ENCODE measurements at regions not wholly inside any gene's neighbourhood (a gene's known extent, or its start where the extent isn't known, plus 50 kb on each side); places are given as distances from the start of the nearest gene placed in this dataset.

- DNase-seq (ENCODE audit: low spot score): no peak
- Histone ChIP-seq H3K4me1 (ENCODE audit: insufficient read depth, poor library complexity, severe bottlenecking) (peaks cover 45% of the 10 kb centered on the region), H3K9me3 (ENCODE audit: severe bottlenecking) (no peaks in the 10 kb centered on the region), H3K36me3 (ENCODE audit: low read depth) (no peaks in the 10 kb centered on the region), H3K4me3 (ENCODE audit: severe bottlenecking) (no peak overlapping the region), H3K27ac (ENCODE audit: poor library complexity, severe bottlenecking) (no peak overlapping the region), H3K27me3 (ENCODE audit: insufficient read depth, poor library complexity, severe bottlenecking) (no peaks in the 10 kb centered on the region)
- TF ChIP-seq, protein P1, sequence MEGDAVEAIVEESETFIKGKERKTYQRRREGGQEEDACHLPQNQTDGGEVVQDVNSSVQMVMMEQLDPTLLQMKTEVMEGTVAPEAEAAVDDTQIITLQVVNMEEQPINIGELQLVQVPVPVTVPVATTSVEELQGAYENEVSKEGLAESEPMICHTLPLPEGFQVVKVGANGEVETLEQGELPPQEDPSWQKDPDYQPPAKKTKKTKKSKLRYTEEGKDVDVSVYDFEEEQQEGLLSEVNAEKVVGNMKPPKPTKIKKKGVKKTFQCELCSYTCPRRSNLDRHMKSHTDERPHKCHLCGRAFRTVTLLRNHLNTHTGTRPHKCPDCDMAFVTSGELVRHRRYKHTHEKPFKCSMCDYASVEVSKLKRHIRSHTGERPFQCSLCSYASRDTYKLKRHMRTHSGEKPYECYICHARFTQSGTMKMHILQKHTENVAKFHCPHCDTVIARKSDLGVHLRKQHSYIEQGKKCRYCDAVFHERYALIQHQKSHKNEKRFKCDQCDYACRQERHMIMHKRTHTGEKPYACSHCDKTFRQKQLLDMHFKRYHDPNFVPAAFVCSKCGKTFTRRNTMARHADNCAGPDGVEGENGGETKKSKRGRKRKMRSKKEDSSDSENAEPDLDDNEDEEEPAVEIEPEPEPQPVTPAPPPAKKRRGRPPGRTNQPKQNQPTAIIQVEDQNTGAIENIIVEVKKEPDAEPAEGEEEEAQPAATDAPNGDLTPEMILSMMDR (IDR thresholded peaks at IDR 0.05; ENCODE audit: poor library complexity, severe bottlenecking): no peak
- peak; percentile 95 for ATAC-seq (ENCODE audit: low read depth)
Measured at GRCh38 chr1:207221934-207222351, 99.5 kb upstream of the CD55 start.

- H3K4me3 ChIP-seq (ENCODE audit: severe bottlenecking): no peak overlapping the region
- no peaks in the 10 kb centered on the region for H3K9me3 ChIP-seq (ENCODE audit: severe bottlenecking)
- H3K36me3 ChIP-seq (ENCODE audit: low read depth): no peaks in the 10 kb centered on the region
- peak overlapping the region; percentile 2 for H3K27ac ChIP-seq (ENCODE audit: poor library complexity, severe bottlenecking)
- TF ChIP-seq, protein P1 (IDR thresholded peaks at IDR 0.05; ENCODE audit: poor library complexity, severe bottlenecking): no peak
- DNase-seq (ENCODE audit: low spot score) (no peak), ATAC-seq (ENCODE audit: low read depth) (no peak)
- H3K4me1 ChIP-seq (ENCODE audit: insufficient read depth, poor library complexity, severe bottlenecking): peaks cover 43% of the 10 kb centered on the region
- no peaks in the 10 kb centered on the region for H3K27me3 ChIP-seq (ENCODE audit: insufficient read depth, poor library complexity, severe bottlenecking)
Measured at GRCh38 chr1:207223162-207223561, 98.3 kb upstream of the CD55 start.

DNA sequence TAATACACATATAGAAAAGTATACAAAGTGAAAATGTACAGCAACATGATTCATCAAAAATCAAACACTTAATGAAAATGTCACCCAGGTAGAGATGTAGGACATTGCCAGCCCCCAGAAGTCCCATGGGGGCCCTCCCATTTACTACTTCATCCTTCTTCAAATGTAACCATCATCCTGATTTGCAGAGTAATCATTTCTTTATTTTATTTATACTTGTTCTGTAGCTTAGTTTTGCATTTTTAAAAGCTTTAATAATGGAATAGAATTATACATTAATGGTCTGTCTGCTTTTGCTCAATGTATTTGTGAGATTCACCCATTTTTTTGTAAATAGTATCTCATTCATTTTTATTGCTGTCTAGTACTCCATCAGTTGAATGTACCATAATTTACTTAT, 96.8 kb upstream of the CD55 start:
- no peaks in the 10 kb centered on the region for H3K36me3 ChIP-seq (ENCODE audit: low read depth)
- no peaks in the 10 kb centered on the region for H3K9me3 ChIP-seq (ENCODE audit: severe bottlenecking)
- H3K27me3 ChIP-seq (ENCODE audit: insufficient read depth, poor library complexity, severe bottlenecking): no peaks in the 10 kb centered on the region
- no peak for DNase-seq (ENCODE audit: low spot score)
- ATAC-seq (ENCODE audit: low read depth): no peak
- TF ChIP-seq, protein P1 (IDR thresholded peaks at IDR 0.05; ENCODE audit: poor library complexity, severe bottlenecking): no peak
- no peak overlapping the region for H3K4me3 ChIP-seq (ENCODE audit: severe bottlenecking)
- H3K4me1 ChIP-seq (ENCODE audit: insufficient read depth, poor library complexity, severe bottlenecking): peaks cover 28% of the 10 kb centered on the region
- no peak overlapping the region for H3K27ac ChIP-seq (ENCODE audit: poor library complexity, severe bottlenecking)

DNA sequence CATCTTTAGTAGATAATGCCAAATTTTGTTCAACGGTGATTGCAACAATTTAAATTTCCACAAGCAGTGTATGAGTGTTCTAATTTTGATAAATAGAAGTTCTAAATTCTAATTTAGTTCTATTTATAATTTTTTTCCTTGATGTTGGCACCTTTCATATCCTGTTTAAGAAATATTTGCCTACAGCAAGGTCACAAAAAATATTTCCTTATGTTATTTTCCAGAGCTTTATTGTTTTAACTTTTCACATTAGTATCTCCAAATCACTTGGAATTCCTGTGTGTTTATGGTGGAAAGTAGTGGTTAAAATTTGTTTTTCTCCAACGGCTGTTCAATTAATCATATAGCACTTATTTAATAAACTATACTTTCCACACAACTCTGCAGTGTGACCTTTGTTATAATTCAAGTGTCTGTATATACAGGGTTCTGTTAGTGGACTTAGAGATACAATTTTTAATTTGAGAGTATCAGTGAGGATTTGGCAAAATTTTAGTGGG, 94.3 kb upstream of the CD55 start:
- Histone ChIP-seq H3K9me3 (ENCODE audit: severe bottlenecking) (no peaks in the 10 kb centered on the region), H3K36me3 (ENCODE audit: low read depth) (no peaks in the 10 kb centered on the region), H3K4me3 (ENCODE audit: severe bottlenecking) (no peak overlapping the region), H3K4me1 (ENCODE audit: insufficient read depth, poor library complexity, severe bottlenecking) (peaks cover 17% of the 10 kb centered on the region), H3K27ac (ENCODE audit: poor library complexity, severe bottlenecking) (no peak overlapping the region), H3K27me3 (ENCODE audit: insufficient read depth, poor library complexity, severe bottlenecking) (no peaks in the 10 kb centered on the region)
- no peak for DNase-seq (ENCODE audit: low spot score)
- TF ChIP-seq, protein P1 (IDR thresholded peaks at IDR 0.05; ENCODE audit: poor library complexity, severe bottlenecking): no peak
- ATAC-seq (ENCODE audit: low read depth): no peak

DNA sequence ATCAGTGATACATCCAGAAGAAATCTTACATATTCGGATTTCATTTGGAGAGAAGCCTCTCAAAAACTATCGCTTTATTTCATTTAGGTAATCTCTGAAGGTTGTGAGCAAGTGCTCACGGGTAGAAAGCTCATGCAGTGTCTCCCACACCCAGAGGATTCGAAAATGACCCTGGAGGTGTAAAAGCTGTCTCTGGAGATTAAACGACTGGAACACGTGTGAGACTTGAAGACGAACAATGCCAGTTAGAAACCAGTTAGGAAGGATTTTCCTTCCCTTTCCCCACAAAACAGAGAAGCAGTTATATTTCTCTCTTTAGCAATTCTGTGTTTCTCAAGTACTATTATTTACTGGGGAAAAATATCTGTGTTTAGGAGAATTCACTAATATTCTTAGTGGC, 92.5 kb upstream of the CD55 start:
- ATAC-seq (ENCODE audit: low read depth) (no peak), DNase-seq (ENCODE audit: low spot score) (no peak)
- peaks cover 15% of the 10 kb centered on the region for H3K4me1 ChIP-seq (ENCODE audit: insufficient read depth, poor library complexity, severe bottlenecking)
- no peak overlapping the region for H3K27ac ChIP-seq (ENCODE audit: poor library complexity, severe bottlenecking)
- H3K9me3 ChIP-seq (ENCODE audit: severe bottlenecking): no peaks in the 10 kb centered on the region
- no peak overlapping the region for H3K4me3 ChIP-seq (ENCODE audit: severe bottlenecking)
- no peaks in the 10 kb centered on the region for H3K27me3 ChIP-seq (ENCODE audit: insufficient read depth, poor library complexity, severe bottlenecking)
- no peaks in the 10 kb centered on the region for H3K36me3 ChIP-seq (ENCODE audit: low read depth)
- TF ChIP-seq, protein P1 (IDR thresholded peaks at IDR 0.05; ENCODE audit: poor library complexity, severe bottlenecking): no peak

All from RWPE2 (cell line).